Left kidney (tissue), 1 donor: ENCODE measurements at regions not wholly inside any gene's neighbourhood (a gene's known extent, or its start where the extent isn't known, plus 50 kb on each side); places are given as distances from the start of the nearest gene placed in this dataset.
"Not testable (repeated sequence)": the region's sequence is repeated elsewhere in the genome, so short reads cannot be mapped to it uniquely, and the experiment has no call there.

Experiments used
- DNase-seq: peaks from one replicate; pipeline ENCODE4 v3.0.0-alpha.2; 2013

GRCh38 chr9:105114964-105115728, 129.3 kb upstream of the SLC44A1 start:
- DNase-seq: no peak

DNA sequence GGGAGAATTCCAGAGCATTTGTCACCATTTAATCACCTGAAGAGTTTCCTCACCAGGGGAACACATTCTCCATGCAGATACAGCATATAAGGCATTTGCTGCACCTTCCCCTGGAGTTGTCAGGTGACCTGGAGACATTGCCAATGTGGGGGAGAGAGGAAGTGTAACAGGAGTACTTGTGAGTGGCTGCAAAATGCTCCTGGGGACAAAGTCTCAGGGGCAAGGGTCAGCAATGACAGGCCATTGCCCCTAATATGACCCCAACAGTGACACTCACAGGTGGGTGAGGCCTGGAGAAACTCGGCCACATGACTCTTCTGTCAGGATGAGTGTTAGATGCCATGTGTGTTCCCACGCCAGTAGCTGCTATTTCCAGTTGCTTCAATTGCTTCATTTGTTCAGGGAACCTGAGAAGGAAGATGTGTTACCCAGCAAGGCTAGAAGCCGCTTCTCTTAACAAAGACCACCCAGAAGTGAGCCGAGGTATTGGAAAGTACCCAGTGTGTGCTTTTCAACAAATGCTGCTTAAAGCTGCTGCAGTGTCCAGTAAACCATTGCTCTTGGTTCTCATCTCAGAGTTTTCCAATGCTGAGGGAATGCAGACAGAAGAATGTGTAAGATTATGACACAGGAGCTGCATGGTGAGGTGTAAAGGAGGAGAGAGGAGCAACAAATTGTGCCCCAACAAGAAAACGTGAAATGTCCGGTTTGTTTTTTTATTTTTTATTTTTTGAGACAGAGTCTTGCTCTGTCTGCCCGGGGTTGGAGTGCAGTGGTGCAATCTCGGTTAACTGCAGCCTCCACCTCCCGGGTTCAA, 128.2 kb upstream of the SLC44A1 start:
- DNase-seq: peak; percentile 33

GRCh38 chr9:105117234-105117633, 127.2 kb upstream of the SLC44A1 start:
- DNase-seq: no peak

DNA sequence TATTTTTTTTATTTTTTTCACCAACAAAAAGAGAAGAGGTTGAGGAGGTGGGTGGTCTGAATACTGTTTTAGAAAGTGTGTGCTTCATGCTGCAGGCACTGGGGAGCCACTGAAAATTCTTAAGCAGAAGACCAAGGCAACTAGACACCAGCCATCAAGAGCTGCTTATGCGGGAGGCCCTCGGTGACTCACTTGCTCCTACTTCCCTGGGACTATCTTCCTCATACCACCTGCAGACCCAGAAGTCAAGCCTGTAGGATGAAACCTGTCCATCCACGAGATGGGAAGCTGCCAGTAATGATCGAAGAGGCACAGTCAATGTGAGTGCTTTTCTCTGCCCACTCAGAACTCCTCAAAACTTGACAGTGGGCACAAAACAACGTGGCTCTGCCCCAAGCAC, 125.8 kb upstream of the SLC44A1 start:
- no peak for DNase-seq

- no peak for DNase-seq
Measured at GRCh38 chr9:105119156-105119555, 125.3 kb upstream of the SLC44A1 start.

DNA sequence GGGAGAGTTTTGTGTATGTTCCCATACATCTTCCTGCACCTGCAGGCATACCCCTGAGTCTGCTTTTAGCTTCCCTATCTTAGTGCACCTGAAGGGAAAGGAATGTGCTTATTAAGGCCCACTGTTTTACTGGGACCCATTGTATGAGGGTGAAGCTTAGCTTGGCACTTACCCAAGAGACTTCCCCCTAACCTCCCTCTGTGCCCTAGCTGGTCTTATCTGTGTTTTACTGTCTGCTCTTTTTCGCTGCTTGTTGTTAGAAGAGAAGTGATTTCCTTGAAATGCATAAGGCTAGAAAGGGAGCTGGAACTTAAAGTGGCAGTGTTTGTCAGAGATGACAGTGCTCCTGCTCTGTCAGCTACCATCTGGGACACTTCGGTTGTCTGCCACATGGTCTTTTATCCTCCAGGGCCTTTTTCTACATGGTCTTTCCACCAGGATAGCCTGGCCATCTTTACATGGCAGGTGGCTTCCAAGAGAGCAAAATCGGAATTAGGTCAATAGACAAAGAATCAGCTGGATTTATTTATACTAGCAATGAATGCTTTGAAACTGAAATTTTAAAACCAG, 122.5 kb upstream of the SLC44A1 start:
- no peak for DNase-seq

- DNase-seq: not testable (repeated sequence)
Measured at GRCh38 chr9:105124598-105124997, 119.9 kb upstream of the SLC44A1 start.

- DNase-seq: no peak
Measured at GRCh38 chr9:105126226-105126625, 118.2 kb upstream of the SLC44A1 start.

- no peak for DNase-seq
Measured at GRCh38 chr9:105127863-105128220, 116.6 kb upstream of the SLC44A1 start.

- no peak for DNase-seq
Measured at GRCh38 chr9:105128908-105129600, 115.4 kb upstream of the SLC44A1 start.

DNA sequence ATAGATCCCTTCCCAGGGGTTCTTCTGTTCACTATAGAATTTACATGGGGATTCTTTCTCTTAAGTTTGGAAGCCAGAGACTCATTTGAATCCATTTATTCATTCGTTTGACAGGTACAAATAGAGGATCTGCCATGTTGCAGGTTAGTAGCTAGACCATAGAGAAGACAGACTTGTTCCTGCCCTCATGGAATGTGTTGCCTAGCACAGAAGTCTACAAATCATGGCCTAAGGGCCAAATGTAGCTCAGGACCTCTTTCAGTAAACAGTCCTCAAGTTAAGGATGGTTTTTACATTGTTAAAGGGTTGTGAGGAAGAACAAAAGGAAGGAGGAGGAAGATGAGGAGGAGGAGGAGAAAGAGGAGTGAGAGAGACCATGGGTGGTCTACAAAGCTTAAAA, 114.7 kb upstream of the SLC44A1 start:
- DNase-seq: no peak

DNA sequence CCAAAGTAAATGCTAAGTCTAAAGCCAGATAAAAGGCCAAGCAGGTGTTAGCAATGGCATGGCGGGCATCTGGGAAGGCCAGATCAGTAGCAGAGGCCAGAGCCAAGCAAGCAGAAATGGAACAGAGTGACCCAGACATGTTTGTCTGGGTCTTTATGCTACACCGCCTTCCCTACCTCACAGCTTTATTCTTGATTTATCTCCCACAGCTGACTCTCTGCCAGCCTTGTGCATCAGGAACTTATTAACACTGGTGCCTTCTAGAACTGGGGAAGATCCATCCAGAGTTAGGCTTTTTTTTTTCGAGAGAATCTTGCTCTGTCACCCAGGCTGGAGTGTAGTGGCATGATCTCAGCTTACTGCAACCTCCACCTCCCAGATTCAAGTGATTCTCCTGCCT, 112.5 kb upstream of the SLC44A1 start:
- no peak for DNase-seq

- DNase-seq: no peak
Measured at GRCh38 chr9:105132606-105133005, 111.8 kb upstream of the SLC44A1 start.

- DNase-seq: no peak
Measured at GRCh38 chr9:105138306-105138801, 106.1 kb upstream of the SLC44A1 start.

DNA sequence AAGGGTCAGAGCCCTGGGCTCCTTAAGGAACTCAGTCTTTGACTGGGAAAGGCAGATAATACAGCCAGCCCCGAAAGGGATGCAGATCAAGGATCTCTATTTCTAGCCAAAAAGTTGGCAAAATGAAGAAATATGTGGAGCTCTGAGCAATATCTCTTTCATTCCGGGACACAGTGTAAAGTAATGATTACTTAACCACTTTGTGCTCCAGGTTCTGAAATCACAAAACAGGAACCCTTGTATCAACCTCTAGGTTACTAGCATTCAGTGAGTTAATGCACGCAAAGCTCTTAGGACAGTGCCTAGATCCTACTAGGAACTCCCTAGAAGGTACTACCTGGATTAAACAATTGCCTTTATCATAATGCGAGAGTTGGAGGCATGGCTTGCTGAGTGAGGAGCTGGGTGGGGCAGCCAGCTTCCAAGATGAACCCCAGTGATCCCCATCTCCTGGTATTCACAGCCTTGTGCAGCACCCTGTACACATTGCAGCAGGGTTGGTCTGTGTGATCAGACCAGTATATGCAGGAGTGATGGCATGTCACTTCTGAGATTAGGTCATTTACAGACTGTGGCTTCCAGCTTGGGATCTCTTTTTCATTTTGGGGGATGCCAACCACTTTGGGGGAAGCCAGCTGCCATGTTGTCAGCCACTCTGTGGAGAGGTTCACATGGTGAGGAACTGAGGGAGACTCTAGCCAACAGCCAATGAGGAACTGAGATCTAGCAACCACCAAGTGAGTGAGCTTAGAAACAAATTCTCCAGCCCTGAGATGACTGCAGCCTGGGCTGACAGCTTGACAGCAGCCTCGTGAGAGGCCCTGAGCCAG, 103.1 kb upstream of the SLC44A1 start:
- no peak for DNase-seq

DNA sequence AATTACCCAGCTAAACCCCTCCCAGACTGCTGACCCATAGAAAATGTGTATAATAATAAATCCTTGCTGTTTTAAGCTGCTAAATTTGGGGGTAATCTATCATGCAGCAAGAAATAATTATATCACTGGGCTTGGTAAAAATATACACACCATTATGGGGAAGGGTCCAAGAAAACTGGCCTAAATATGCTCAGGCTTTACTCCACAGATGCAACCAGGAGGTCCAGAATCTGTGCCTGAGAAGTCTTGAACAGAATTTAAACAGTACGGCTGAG, 102.5 kb upstream of the SLC44A1 start:
- DNase-seq: no peak

DNA sequence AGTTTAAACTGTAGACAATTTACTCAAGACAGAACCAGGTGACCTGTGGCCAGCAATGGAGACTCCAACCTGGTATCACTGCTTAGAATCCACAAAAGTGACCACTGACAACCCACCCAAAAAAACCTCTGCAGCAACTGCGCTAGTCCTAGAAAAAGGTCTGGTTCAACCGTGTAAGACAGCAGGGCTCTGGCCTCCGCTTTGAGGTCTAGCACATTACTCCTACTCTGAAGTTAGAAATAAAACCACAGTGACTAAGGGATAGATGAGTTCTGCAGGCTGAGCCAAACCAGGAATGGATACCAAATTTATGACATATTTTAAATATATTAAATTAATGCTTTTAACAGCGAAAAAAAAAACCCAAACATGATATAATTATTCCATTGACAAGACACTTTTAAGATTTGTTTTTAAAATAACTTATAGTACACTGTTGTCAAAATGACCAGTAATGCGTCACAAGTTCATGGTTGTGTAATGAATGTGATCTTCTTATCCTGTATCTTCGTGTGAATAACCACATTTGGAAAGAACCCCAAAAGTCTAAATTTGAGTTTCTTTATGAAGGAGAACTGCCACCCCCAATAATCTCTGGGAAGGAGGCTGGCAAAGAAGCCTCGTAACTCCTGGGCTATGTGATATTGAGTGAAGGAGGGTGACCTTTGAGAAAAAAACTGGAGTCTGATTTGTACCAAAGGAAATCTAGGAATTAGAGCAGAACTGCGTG, 101.9 kb upstream of the SLC44A1 start:
- no peak for DNase-seq

- no peak for DNase-seq
Measured at GRCh38 chr9:105143136-105143430, 101.4 kb upstream of the SLC44A1 start.

DNA sequence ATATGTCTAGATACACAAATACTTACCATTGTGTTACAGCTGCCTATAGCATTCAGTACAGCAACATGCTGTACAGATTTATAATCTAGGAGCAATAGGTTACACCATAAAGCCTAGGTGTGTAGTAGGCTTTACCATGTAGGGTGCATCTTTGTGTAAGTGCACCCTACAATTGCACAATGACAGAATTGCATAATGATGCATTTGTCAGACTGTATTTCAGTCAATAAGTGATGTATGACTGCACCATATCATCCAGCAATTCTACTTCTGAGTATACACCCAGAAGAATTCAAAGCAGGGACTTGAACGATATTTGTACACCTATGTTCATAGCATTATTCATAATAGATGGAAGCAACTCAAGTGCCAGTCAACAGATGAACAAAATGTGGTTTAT, 100.4 kb upstream of the SLC44A1 start:
- no peak for DNase-seq

GRCh38 chr9:105144841-105145240, 99.6 kb upstream of the SLC44A1 start:
- DNase-seq: no peak

- no peak for DNase-seq
Measured at GRCh38 chr9:105146677-105147076, 97.8 kb upstream of the SLC44A1 start.
